ENCODE measurements at regions not wholly inside any gene's neighbourhood (a gene's known extent, or its start where the extent isn't known, plus 50 kb on each side); places are given as distances from the start of the nearest gene placed in this dataset.
"Not testable (repeated sequence)": the region's sequence is repeated elsewhere in the genome, so short reads cannot be mapped to it uniquely, and the experiment has no call there.

DNA sequence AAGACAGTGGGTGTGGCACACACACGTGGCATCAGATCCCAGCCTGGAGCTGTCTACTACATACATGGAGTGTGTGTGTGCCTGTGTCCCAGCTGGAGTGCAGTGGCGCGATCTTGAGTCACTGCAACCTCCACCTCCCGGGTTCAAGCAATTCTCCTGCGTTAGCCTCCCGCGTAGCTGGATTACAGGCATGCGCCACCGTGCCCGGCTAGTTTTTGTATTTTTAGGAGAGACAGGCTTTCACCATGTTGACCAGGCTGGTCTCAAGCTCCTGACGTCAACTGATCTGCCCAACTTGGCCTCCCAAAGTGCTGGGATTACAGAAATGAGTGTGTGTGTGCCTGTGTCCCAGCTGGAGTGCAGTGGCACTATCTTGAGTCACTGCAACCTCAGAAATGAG lies 108.8 kb downstream of the IL12A start:
- DNase-seq (ENCODE audit: low spot score): no peak

GRCh38 chr3:160098261-160098908 lies 109.8 kb downstream of the IL12A start:
- no peak for DNase-seq (ENCODE audit: low spot score)

DNA sequence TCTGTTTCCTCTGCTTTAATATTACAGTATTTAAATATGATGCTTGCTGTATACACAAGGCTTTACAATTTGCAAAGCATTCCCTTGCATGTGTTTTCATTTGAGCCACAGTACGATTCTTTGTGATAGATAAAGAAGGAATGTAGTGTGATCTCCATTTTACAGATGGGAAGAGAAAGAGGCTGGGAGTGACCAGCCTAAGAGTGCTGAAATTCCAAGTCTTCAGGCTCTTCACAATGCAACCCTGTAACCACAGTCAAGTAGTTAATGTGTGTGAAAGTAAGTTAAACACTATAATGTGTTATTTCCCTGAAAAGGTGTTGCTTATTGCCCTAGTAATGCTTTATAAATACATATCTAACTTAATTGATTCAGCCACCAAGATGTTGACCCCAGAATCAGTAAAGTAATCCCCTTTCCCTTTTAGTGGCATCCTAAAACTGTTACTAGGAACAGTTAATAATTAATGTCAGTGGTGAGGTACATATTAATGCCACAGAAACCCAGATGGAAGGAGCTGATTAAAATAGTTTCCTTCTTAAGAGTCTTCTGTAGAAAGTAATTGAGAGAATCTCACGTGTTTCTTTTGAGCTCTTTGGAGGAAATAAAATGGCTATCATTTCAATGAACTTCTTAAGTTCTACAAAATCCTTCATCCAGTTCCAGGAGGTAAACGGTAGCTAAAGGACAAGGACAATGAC lies 110.4 kb downstream of the IL12A start:
- no peak for DNase-seq (ENCODE audit: low spot score)

GRCh38 chr3:160099834-160100233 lies 111.2 kb downstream of the IL12A start:
- no peak for DNase-seq (ENCODE audit: low spot score)

- no peak for DNase-seq (ENCODE audit: low spot score)
Measured at GRCh38 chr3:160100610-160101009, 112.0 kb downstream of the IL12A start.

- DNase-seq (ENCODE audit: low spot score): not testable (repeated sequence)
Measured at GRCh38 chr3:160102001-160102400, 113.4 kb downstream of the IL12A start.

- DNase-seq (ENCODE audit: low spot score): no peak
Measured at GRCh38 chr3:160103397-160103796, 114.8 kb downstream of the IL12A start.

DNA sequence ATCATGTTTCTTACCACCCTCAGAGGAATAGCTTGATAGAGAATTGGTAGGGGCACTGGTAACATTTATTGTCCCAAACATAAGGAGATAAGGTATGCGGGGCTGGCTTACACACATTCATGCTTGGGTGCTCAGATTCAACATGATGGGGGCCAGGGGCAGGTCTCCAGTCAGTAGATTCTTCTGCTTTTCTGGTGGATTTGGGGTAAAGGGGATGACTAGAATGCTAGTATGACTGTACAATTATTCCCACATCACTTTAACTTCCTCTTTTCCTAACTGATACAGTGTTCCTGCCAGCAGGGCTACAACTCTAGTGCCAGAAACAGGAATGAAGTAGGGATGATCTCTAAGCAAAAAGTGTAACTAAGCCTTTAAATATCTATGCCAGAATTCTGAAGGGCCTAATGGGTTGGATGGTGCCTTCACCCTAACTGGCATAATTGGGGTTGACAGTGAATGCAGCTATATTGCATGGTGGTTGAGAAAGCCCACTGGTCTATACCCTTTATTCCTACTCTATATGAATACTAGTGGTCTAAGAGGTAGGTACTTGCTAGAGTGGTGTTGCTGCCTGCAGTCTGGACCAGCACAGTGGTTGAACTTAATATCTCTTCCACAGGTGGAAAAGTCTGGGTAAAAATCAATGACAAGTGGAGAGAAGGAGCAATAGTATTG lies 117.4 kb downstream of the IL12A start:
- DNase-seq (ENCODE audit: low spot score): no peak

GRCh38 chr3:160106905-160107861 lies 118.0 kb upstream of the C3orf80 start:
- DNase-seq (ENCODE audit: low spot score): no peak

- DNase-seq (ENCODE audit: low spot score): no peak
Measured at GRCh38 chr3:160108362-160108761, 116.9 kb upstream of the C3orf80 start.

DNA sequence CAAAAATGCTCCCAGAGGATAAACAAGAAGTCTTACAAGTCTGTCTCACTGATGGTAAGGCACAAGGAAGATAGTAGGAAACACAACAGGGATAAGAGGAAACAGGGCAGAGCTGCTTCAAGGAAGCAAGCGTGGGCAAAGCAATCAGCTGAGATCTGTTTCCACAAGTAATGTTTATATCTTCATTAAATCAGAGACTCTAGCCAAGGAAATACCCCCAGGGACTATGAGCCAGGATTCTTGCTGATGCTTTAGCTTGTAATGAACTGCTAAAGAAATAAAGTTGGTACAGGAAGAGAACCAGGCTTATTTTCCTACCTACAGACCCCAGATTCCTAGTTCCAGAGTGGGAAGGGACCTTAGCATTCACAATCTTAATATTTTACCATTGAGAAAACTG lies 112.7 kb upstream of the C3orf80 start:
- DNase-seq (ENCODE audit: low spot score): no peak

DNA sequence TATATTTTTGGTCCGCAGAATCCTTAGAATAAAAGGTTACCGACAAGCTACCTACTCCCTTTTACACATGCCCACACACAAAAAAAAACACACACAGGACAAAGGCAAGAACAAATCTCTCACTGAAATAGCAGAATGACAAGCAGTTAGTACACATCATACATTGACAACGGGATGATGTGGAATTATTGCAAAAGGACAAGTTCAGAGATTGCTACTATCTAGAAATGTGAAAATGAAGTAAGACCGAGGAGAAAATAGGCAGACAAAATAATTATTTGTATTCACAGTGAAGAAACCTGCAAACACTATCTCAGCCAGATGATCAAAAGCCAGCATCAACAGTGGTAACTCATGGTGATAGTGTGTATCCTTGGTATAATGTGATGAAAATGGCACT lies 112.2 kb upstream of the C3orf80 start:
- no peak for DNase-seq (ENCODE audit: low spot score)

DNA sequence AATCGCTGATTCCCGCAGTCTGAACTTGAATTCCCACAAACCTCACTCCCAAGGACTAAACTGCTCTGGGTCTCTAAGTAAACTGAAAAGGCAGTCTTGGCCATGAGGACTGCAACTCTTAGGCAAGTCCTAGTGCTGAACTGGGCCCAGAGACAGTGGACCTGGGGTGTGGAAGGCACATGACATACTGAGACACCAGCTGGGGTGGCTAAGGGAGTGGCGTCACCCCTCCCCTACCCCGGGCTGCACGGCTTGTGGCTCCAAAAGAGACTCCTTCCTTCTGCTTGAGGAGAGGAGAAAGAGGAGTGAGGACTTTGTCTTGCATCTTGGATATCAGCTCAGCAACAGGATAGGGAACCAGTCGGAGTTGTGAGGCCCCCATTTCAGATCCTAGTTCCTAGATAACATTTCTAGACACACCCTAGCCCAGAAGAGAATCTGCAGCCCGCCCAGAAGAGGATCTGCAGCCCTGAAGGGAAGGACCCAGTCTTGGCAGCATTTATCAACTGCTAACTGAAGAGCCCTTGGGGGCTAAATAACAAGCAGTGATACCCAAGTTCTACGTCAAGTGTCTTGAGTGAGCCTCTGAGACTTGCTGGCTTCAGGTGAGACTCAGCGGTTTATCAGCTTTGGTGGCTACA lies 110.7 kb upstream of the C3orf80 start:
- DNase-seq (ENCODE audit: low spot score): no peak

- DNase-seq (ENCODE audit: low spot score): no peak
Measured at GRCh38 chr3:160115387-160115786, 109.8 kb upstream of the C3orf80 start.

DNA sequence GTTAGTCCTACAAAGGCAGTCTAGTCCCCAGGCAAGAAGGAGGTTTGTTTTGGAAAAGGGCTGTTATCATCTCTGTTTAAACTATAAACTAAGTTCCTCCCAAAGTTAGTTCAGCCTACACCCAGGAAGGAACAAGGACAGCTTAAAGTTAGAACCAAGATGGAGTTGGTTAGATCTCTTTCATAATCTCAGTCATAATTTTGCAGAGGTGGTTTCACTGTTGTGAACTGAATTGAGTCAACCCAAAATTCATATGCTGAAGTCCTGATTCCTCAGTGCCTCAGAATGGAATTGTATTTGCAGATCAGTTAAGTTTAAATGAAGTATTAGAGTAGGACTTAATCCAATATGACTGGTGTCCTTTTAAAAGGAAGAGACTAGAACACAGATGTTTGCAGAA lies 101.0 kb upstream of the C3orf80 start:
- DNase-seq (ENCODE audit: low spot score): no peak

DNA sequence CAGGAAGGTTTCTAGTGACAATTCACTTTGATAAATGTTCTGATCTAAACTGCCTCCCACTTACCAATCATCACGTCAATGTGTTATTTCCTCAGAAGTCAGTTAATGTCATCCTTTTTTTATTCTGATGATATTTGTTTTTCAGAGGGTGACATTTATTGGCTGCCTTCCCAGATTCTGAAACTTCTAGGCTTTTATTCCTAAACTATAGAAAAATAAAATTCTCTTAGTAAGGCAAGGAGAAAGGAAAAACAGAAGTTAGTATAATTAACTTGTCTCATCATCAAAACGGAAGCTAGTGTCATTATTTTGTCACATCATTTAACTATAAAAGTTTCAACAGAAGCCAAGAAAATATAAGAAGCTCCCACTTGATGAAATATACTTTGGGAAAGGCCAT lies 100.0 kb upstream of the C3orf80 start:
- no peak for DNase-seq (ENCODE audit: low spot score)

GRCh38 chr3:160126051-160126450 lies 99.2 kb upstream of the C3orf80 start:
- no peak for DNase-seq (ENCODE audit: low spot score)

- DNase-seq (ENCODE audit: low spot score): no peak
Measured at GRCh38 chr3:160126761-160127160, 98.5 kb upstream of the C3orf80 start.

DNA sequence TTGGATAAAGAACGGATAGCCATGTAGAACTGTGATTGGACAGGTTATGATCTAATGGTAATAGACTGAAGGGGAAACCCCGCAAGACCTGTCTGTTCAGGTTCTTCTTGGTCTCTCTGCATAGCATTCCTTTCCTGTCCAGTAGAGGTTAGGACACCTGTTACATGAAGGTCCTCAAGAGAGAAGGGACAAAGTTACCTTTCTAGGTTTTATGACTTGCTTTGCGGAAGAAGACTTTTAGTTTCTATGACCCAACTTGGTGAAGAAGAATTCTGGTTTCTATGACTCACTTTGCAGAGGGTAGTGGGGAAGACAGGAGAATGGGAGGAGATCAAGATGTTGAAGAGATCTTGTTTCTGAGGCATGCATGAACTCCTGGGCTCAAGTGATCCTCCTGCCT lies 97.9 kb upstream of the C3orf80 start:
- no peak for DNase-seq (ENCODE audit: low spot score)

- DNase-seq (ENCODE audit: low spot score): no peak
Measured at GRCh38 chr3:160128056-160128455, 97.2 kb upstream of the C3orf80 start.

- DNase-seq (ENCODE audit: low spot score): peak; percentile 43
Measured at GRCh38 chr3:160129459-160130061, 95.7 kb upstream of the C3orf80 start.

Measured in umbilical cord (tissue), 1 donor.